Peyer's patch (tissue), 4 donors: ENCODE measurements at regions not wholly inside any gene's neighbourhood (a gene's known extent, or its start where the extent isn't known, plus 50 kb on each side); places are given as distances from the start of the nearest gene placed in this dataset.

Source experiments
- DNase-seq, 3 donors: peaks; one replicate each; pipeline ENCODE4 v3.0.0-alpha.2; 2017 to 2019
- H3K27ac ChIP-seq, 4 donors: fragments of 200-600 bp; sonication (generic); one replicate each; pipeline ENCODE4 v1.5.1; 2016 to 2019
- H3K27me3 ChIP-seq, 2 donors: fragments of 200-600 bp; sonication (generic); one replicate each; pipeline ENCODE4 v1.5.1; 2019
- H3K36me3 ChIP-seq, 3 donors: fragments of 200-600 bp; sonication (generic); one replicate each; pipeline ENCODE4 v1.5.1; 2016 to 2019
- H3K4me1 ChIP-seq, 4 donors: fragments of 200-600 bp; sonication (generic); one replicate each; pipeline ENCODE4 v1.5.1; 2016 to 2019
- H3K4me3 ChIP-seq, 4 donors: fragments of 200-600 bp; sonication (generic); 1 replicate in 3 of 4; 2 replicates in 1 of 4; pipeline ENCODE4 v1.5.1; 2016 to 2019; ENCODE audit warnings: mild to moderate bottlenecking in 1 of 4
- H3K9me3 ChIP-seq, 4 donors: fragments of 200-600 bp; sonication (generic); one replicate each; pipeline ENCODE4 v1.5.1; 2016 to 2019; ENCODE audit warnings: mild to moderate bottlenecking in 1 of 4
- CTCF ChIP-seq, 6 experiments: fragments of 450-650 bp in 4 of 6; fragments of 200-600 bp in 2 of 6; sonication (generic) in 1 of 6; IDR thresholded peaks; one replicate each; pipeline ENCODE4 v1.5.1; 2017 to 2019; ENCODE audit warnings: antibody characterized with exemption in 6 of 6, mild to moderate bottlenecking in 3 of 6, moderate library complexity in 1 of 6
- POLR2A ChIP-seq, 2 donors: fragments of 450-650 bp; IDR thresholded peaks; one replicate each; pipeline ENCODE4 v1.5.1; 2017; ENCODE audit warnings: antibody characterized with exemption in 2 of 2, mild to moderate bottlenecking in 2 of 2, moderate library complexity in 2 of 2

GRCh38 chr2:4181062-4181461 lies 477.7 kb downstream of the DCDC2C start:
- Histone ChIP-seq H3K9me3 (peaks cover 0 to 3% (median 0%) of the 10 kb centered on the region in 4 donors), H3K27me3 (no peaks in the 10 kb centered on the region), H3K27ac (no peak overlapping the region), H3K4me3 (no peak overlapping the region), H3K36me3 (no peaks in the 10 kb centered on the region), H3K4me1 (no peaks in the 10 kb centered on the region)
- no peak for DNase-seq
- TF ChIP-seq CTCF (IDR thresholded peaks at IDR 0.05) (no peak), POLR2A (IDR thresholded peaks at IDR 0.05) (no peak)

GRCh38 chr2:4188561-4188960 lies 485.2 kb downstream of the DCDC2C start:
- Histone ChIP-seq H3K36me3 (no peaks in the 10 kb centered on the region), H3K4me1 (no peaks in the 10 kb centered on the region), H3K27me3 (no peaks in the 10 kb centered on the region), H3K9me3 (peaks cover 0 to 4% (median 0%) of the 10 kb centered on the region in 4 donors), H3K4me3 (no peak overlapping the region), H3K27ac (no peak overlapping the region)
- no peak for DNase-seq
- TF ChIP-seq CTCF (IDR thresholded peaks at IDR 0.05): no peak
- TF ChIP-seq POLR2A (IDR thresholded peaks at IDR 0.05): no peak

GRCh38 chr2:4190548-4190947 lies 487.2 kb downstream of the DCDC2C start:
- Histone ChIP-seq H3K36me3 (no peaks in the 10 kb centered on the region), H3K9me3 (peaks cover 0 to 4% (median 0%) of the 10 kb centered on the region in 4 donors), H3K27ac (no peak overlapping the region), H3K27me3 (no peaks in the 10 kb centered on the region), H3K4me1 (no peaks in the 10 kb centered on the region), H3K4me3 (no peak overlapping the region)
- DNase-seq: no peak
- TF ChIP-seq POLR2A (IDR thresholded peaks at IDR 0.05) (no peak), CTCF (IDR thresholded peaks at IDR 0.05) (no peak)

- Histone ChIP-seq H3K27ac (no peak overlapping the region), H3K27me3 (no peaks in the 10 kb centered on the region), H3K9me3 (peaks cover 0 to 4% (median 0%) of the 10 kb centered on the region in 4 donors), H3K36me3 (no peaks in the 10 kb centered on the region), H3K4me1 (no peaks in the 10 kb centered on the region), H3K4me3 (no peak overlapping the region)
- TF ChIP-seq CTCF (IDR thresholded peaks at IDR 0.05) (no peak), POLR2A (IDR thresholded peaks at IDR 0.05) (no peak)
- DNase-seq: no peak
Measured at GRCh38 chr2:4192119-4192518, 488.7 kb downstream of the DCDC2C start.

GRCh38 chr2:4214444-4215205 lies 511.2 kb downstream of the DCDC2C start:
- no peak for TF ChIP-seq CTCF (IDR thresholded peaks at IDR 0.05)
- no peak for TF ChIP-seq POLR2A (IDR thresholded peaks at IDR 0.05)
- DNase-seq: no peak
- Histone ChIP-seq H3K27ac (no peak overlapping the region), H3K4me1 (no peaks in the 10 kb centered on the region), H3K9me3 (no peaks in the 10 kb centered on the region), H3K4me3 (no peak overlapping the region), H3K27me3 (no peaks in the 10 kb centered on the region), H3K36me3 (no peaks in the 10 kb centered on the region)
